Panc1 (cell line): ENCODE measurements at regions not wholly inside any gene's neighbourhood (a gene's known extent, or its start where the extent isn't known, plus 50 kb on each side); places are given as distances from the start of the nearest gene placed in this dataset.

Experiments used
- ATAC-seq: fragments of 200-7000 bp; cut with Tn5 transposase; 2 replicates; pipeline ENCODE4 v1.9.1; 2020; ENCODE audit warnings: mild to moderate bottlenecking, moderate library complexity
- BruUV-seq: library from RNA; stranded (reverse); fragments of 400-500 nt; replicated peaks from 2 replicates; lab custom pipeline; 2021; lab: Mats Ljungman, UMichigan
- CTCF ChIA-PET: fragments of 300-600 bp; sonication (Branson Sonifier 250); formaldehyde crosslinking; loops from one replicate; lab custom pipeline; 2022; ENCODE audit warnings: antibody characterized with exemption; lab: Charles Lee
- POLR2A ChIA-PET: fragments of 300-600 bp; sonication (Branson Sonifier 250); formaldehyde crosslinking; loops from one replicate; lab custom pipeline; 2022; ENCODE audit warnings: antibody characterized with exemption; lab: Charles Lee
- DNase-seq: peaks from one replicate; pipeline ENCODE4 v3.0.0-alpha.2; 2010; ENCODE audit warnings: low read depth, low spot score
- H3K27ac ChIP-seq: 2 replicates; pipeline ENCODE4 v1.5.1; 2011; ENCODE audit warnings: mild to moderate bottlenecking, low read length, inconsistent platforms
- H3K27me3 ChIP-seq: fragments of 200-500 bp; sonication (Bioruptor generic); 2 replicates; pipeline ENCODE4 v1.6.0; 2014; ENCODE audit warnings: low read length, inconsistent platforms; ENCODE audit not compliant: control insufficient read depth, insufficient read depth
- H3K36me3 ChIP-seq: fragments of 200-500 bp; sonication (Bioruptor generic); 2 replicates; pipeline ENCODE4 v1.5.1; 2014; ENCODE audit warnings: inconsistent platforms, mild to moderate bottlenecking, low read length, moderate library complexity; ENCODE audit not compliant: control insufficient read depth, insufficient read depth
- H3K4me1 ChIP-seq: 2 replicates; pipeline ENCODE4 v1.5.1; 2011; ENCODE audit warnings: inconsistent platforms, mild to moderate bottlenecking, low read length, moderate library complexity; ENCODE audit not compliant: control insufficient read depth, insufficient read depth
- H3K4me3 ChIP-seq, 2 experiments: 2 replicates each; pipeline ENCODE4 v1.5.1; 2011 to 2012; ENCODE audit warnings: low read depth in 2 of 2, low read length in 2 of 2, mild to moderate bottlenecking in 2 of 2, inconsistent platforms in 1 of 2, moderate library complexity in 1 of 2
- H3K9me3 ChIP-seq: fragments of 200-500 bp; sonication (Bioruptor generic); 2 replicates; pipeline ENCODE4 v1.5.1; 2014; ENCODE audit warnings: low read depth, mild to moderate bottlenecking, inconsistent platforms, low read length, moderate library complexity; ENCODE audit not compliant: control insufficient read depth, insufficient read depth
- CTCF ChIP-seq: fragments of 450-650 bp; IDR thresholded peaks from 2 replicates; pipeline ENCODE4 v1.5.1; 2017; ENCODE audit warnings: mild to moderate bottlenecking
- POLR2AphosphoS5 ChIP-seq: IDR thresholded peaks from 2 replicates; pipeline ENCODE4 v1.6.1; 2012; ENCODE audit warnings: mild to moderate bottlenecking, low read depth, low read length, moderate library complexity
- SIN3A ChIP-seq: IDR thresholded peaks from 2 replicates; pipeline ENCODE4 v1.6.1; 2012; ENCODE audit warnings: low read depth, mild to moderate bottlenecking, low read length, moderate library complexity, borderline replicate concordance; ENCODE audit not compliant: insufficient read depth
- TCF7L2 ChIP-seq: IDR thresholded peaks from 2 replicates; pipeline ENCODE4 v1.6.1; 2011; ENCODE audit warnings: mild to moderate bottlenecking, low read depth, low read length, inconsistent platforms
- in situ Hi-C: cut with HindIII; loops from 2 replicates; pipeline ENCODE4 v1.10.0; 2016; ENCODE audit warnings: low sequenced_read_pairs, low pct_unique_long_range_greater_than_20kb
- intact Hi-C: fragments of 100-400 bp; cut with micrococcal nuclease; formaldehyde crosslinking; loops from one replicate; pipeline ENCODE4 v1.10.0; 2022; ENCODE audit not compliant: unreplicated experiment
- TF ChIP-seq, protein P1 (sequence below), 2 experiments: IDR thresholded peaks; 2 replicates each; pipeline ENCODE4 v1.6.1; 2011 to 2012; ENCODE audit warnings: low read depth in 2 of 2, control low read depth in 1 of 2, low read length in 1 of 2, mild to moderate bottlenecking in 1 of 2, moderate library complexity in 1 of 2; ENCODE audit not compliant: insufficient read depth in 1 of 2

DNA sequence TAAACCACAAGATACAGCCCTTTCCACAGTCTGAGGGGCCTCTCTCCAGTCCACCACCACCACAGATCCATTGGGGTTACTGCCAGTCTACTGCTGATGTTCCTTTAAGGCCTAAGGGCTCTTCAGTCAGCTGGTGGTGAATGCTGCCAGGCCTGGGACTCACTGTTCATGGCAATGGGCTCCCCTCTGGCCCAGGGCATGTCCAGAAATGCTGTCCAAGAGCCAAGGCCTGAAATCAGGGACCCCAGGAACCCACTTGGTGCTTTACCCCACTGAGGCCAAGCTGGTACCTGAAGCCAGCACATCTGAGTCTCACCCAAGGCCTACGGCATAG lies 128.6 kb upstream of the CBLB start:
- no peak for TF ChIP-seq TCF7L2
- TF ChIP-seq POLR2AphosphoS5 = no peak

DNA sequence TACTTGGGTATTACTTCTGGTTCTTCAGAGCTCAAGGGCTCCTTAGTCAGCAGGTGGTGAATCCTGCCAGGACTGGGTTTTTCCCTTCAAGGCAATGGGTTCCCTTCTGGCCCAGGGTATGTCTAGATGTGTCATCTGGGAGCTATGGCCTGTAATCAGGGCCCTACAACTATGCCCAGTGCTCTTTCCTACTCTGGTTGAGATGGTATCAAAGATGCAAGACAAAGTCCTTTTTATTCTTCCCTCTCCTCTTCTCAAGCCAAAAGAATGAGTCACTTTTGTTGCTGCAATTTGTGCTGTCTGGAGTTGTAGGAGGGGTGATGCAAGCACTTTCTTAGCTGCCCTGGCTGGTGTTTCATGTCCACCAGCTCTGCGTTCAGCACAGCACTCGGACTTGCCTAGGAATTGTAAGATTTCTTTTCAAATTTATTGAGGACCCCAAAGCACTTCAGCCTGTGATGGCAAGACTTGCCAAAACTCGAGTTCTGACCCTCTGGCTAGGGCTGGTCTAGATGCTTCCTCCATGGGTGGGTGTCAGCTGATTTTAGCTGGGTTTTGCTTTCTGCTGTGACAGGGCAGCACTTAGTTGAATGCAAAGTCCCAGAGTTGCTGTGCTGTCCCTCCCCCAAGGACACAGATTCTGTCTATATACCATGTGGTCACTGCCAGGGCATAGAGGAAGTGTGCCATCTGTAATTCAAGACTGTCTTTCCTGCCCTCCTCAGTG lies 129.2 kb upstream of the CBLB start:
- no peaks in the 10 kb centered on the region for H3K27me3 ChIP-seq
- no peak overlapping the region for H3K4me3 ChIP-seq
- ATAC-seq (no peak), DNase-seq (no peak)
- TF ChIP-seq SIN3A (no peak), TCF7L2 (no peak), CTCF (no peak), POLR2AphosphoS5 (no peak)
- TF ChIP-seq, protein P1, sequence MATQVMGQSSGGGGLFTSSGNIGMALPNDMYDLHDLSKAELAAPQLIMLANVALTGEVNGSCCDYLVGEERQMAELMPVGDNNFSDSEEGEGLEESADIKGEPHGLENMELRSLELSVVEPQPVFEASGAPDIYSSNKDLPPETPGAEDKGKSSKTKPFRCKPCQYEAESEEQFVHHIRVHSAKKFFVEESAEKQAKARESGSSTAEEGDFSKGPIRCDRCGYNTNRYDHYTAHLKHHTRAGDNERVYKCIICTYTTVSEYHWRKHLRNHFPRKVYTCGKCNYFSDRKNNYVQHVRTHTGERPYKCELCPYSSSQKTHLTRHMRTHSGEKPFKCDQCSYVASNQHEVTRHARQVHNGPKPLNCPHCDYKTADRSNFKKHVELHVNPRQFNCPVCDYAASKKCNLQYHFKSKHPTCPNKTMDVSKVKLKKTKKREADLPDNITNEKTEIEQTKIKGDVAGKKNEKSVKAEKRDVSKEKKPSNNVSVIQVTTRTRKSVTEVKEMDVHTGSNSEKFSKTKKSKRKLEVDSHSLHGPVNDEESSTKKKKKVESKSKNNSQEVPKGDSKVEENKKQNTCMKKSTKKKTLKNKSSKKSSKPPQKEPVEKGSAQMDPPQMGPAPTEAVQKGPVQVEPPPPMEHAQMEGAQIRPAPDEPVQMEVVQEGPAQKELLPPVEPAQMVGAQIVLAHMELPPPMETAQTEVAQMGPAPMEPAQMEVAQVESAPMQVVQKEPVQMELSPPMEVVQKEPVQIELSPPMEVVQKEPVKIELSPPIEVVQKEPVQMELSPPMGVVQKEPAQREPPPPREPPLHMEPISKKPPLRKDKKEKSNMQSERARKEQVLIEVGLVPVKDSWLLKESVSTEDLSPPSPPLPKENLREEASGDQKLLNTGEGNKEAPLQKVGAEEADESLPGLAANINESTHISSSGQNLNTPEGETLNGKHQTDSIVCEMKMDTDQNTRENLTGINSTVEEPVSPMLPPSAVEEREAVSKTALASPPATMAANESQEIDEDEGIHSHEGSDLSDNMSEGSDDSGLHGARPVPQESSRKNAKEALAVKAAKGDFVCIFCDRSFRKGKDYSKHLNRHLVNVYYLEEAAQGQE (IDR thresholded peaks at IDR 0.05; ENCODE audit: insufficient read depth in 1 of 2, low read depth in 2 of 2, low read length in 1 of 2) = no peak
- H3K27ac ChIP-seq = no peak overlapping the region
- ChIA-PET CTCF (no interaction called here), POLR2A (no interaction called here)
- no TSS peak for BruUV-seq
- no peaks in the 10 kb centered on the region for H3K9me3 ChIP-seq
- in situ Hi-C loops (no loop called here), intact Hi-C loops (no loop called here)
- no peaks in the 10 kb centered on the region for H3K4me1 ChIP-seq
- H3K36me3 ChIP-seq = no peaks in the 10 kb centered on the region

More for the DNA sequence above, 128.6 kb upstream of the CBLB start:
- ATAC-seq (no peak), DNase-seq (no peak)
- Histone ChIP-seq H3K4me1 (no peaks in the 10 kb centered on the region), H3K27me3 (no peaks in the 10 kb centered on the region), H3K36me3 (no peaks in the 10 kb centered on the region), H3K27ac (no peak overlapping the region), H3K4me3 (no peak overlapping the region), H3K9me3 (no peaks in the 10 kb centered on the region)
- ChIA-PET CTCF (no interaction called here), POLR2A (no interaction called here)
- no TSS peak for BruUV-seq
- intact Hi-C loops = no loop called here
- in situ Hi-C loops = no loop called here

DNA sequence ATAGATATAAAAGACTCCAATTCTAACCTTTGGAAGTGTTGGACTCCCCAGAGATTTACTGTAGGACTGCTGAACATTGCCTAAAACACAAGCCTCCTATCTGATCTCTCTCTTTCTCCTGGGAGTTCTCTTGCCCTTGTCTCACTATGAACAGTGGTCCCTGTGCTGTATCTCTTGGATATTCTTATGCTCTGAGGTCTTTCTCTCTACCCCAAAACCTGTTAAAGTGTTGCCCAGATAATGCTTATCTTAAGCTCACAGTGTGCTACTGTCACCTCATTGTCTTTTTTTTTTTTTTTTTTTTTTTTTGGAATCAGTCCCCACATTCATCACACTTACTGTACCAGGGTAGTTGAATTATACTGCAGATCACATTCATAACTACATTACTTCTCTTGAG lies 131.0 kb upstream of the CBLB start:
- H3K27ac ChIP-seq = no peak overlapping the region
- ATAC-seq (no peak), DNase-seq (no peak)
- ChIA-PET POLR2A (no interaction called here), CTCF (no interaction called here)
- in situ Hi-C loops (no loop called here), intact Hi-C loops (no loop called here)
- no peak for TF ChIP-seq CTCF
- TF ChIP-seq SIN3A = no peak
- TF ChIP-seq, protein P1 (IDR thresholded peaks at IDR 0.05; ENCODE audit: insufficient read depth in 1 of 2, low read depth in 2 of 2, low read length in 1 of 2) = no peak
- TF ChIP-seq TCF7L2 = no peak
- no peak for TF ChIP-seq POLR2AphosphoS5
- no peaks in the 10 kb centered on the region for H3K36me3 ChIP-seq
- H3K4me3 ChIP-seq = no peak overlapping the region
- BruUV-seq = no TSS peak
- H3K4me1 ChIP-seq = no peaks in the 10 kb centered on the region
- H3K9me3 ChIP-seq = no peaks in the 10 kb centered on the region
- H3K27me3 ChIP-seq = no peaks in the 10 kb centered on the region
